ENCODE measurements at regions not wholly inside any gene's neighbourhood (a gene's known extent, or its start where the extent isn't known, plus 50 kb on each side); places are given as distances from the start of the nearest gene placed in this dataset.
A peak's percentile ranks its signal among the peaks of the same experiment; 100 is the strongest.

GRCh38 chr14:66117600-66117999 is 368.6 kb upstream of the CCDC196 start:
- DNase-seq (ENCODE audit: low read depth) = peak; percentile 8

GRCh38 chr14:66119606-66120231 is 366.5 kb upstream of the CCDC196 start:
- no peak for DNase-seq (ENCODE audit: low read depth)

GRCh38 chr14:66120402-66120801 is 365.8 kb upstream of the CCDC196 start:
- DNase-seq (ENCODE audit: low read depth) = no peak

GRCh38 chr14:66121859-66122258 is 364.3 kb upstream of the CCDC196 start:
- DNase-seq (ENCODE audit: low read depth) = no peak

GRCh38 chr14:66129224-66129623 is 356.9 kb upstream of the CCDC196 start:
- no peak for DNase-seq (ENCODE audit: low read depth)

- no peak for DNase-seq (ENCODE audit: low read depth)
These were observed 355.1 kb upstream of the CCDC196 start for GRCh38 chr14:66131111-66131510.

- no peak for DNase-seq (ENCODE audit: low read depth)
These were observed 352.5 kb upstream of the CCDC196 start for GRCh38 chr14:66133666-66134065.

GRCh38 chr14:66135831-66136230 is 350.3 kb upstream of the CCDC196 start:
- no peak for DNase-seq (ENCODE audit: low read depth)

- no peak for DNase-seq (ENCODE audit: low read depth)
These were observed 349.1 kb upstream of the CCDC196 start for GRCh38 chr14:66137081-66137480.

GRCh38 chr14:66139432-66139831 is 346.7 kb upstream of the CCDC196 start:
- no peak for DNase-seq (ENCODE audit: low read depth)

- DNase-seq (ENCODE audit: low read depth) = no peak
These were observed 345.8 kb upstream of the CCDC196 start for GRCh38 chr14:66140213-66140918.

- DNase-seq (ENCODE audit: low read depth) = no peak
These were observed 345.2 kb upstream of the CCDC196 start for GRCh38 chr14:66140963-66141362.

- no peak for DNase-seq (ENCODE audit: low read depth)
These were observed 344.4 kb upstream of the CCDC196 start for GRCh38 chr14:66141733-66142132.

GRCh38 chr14:66143387-66144112 is 342.6 kb upstream of the CCDC196 start:
- no peak for DNase-seq (ENCODE audit: low read depth)

GRCh38 chr14:66152302-66152701 is 333.9 kb upstream of the CCDC196 start:
- DNase-seq (ENCODE audit: low read depth) = no peak

- no peak for DNase-seq (ENCODE audit: low read depth)
These were observed 333.4 kb upstream of the CCDC196 start for GRCh38 chr14:66152747-66153146.

- no peak for DNase-seq (ENCODE audit: low read depth)
These were observed 323.1 kb upstream of the CCDC196 start for GRCh38 chr14:66163023-66163422.

GRCh38 chr14:66165337-66165736 is 320.8 kb upstream of the CCDC196 start:
- DNase-seq (ENCODE audit: low read depth) = no peak

GRCh38 chr14:66174453-66174891 is 311.7 kb upstream of the CCDC196 start:
- DNase-seq (ENCODE audit: low read depth) = peak; percentile 38

GRCh38 chr14:66177935-66178334 is 308.2 kb upstream of the CCDC196 start:
- no peak for DNase-seq (ENCODE audit: low read depth)

GRCh38 chr14:66196670-66197069 is 289.5 kb upstream of the CCDC196 start:
- DNase-seq (ENCODE audit: low read depth) = no peak

GRCh38 chr14:66197276-66197675 is 288.9 kb upstream of the CCDC196 start:
- DNase-seq (ENCODE audit: low read depth) = no peak

- no peak for DNase-seq (ENCODE audit: low read depth)
These were observed 279.6 kb upstream of the CCDC196 start for GRCh38 chr14:66206554-66206953.

Measured in fibroblast of gingiva (primary cell).